ENCODE measurements at regions not wholly inside any gene's neighbourhood (a gene's known extent, or its start where the extent isn't known, plus 50 kb on each side); places are given as distances from the start of the nearest gene placed in this dataset.

- no peak for TF ChIP-seq EZH2 (IDR thresholded peaks at IDR 0.05; ENCODE audit: insufficient read depth, low read length)
- TF ChIP-seq CTCF (IDR thresholded peaks at IDR 0.05; ENCODE audit: insufficient read depth, low read depth, low read length): no peak
- Mint-ChIP-seq H3K27ac (ENCODE audit: unreplicated experiment) (no peak overlapping the region), H3K36me3 (ENCODE audit: low read depth, unreplicated experiment) (no peaks in the 10 kb centered on the region), H3K9me3 (ENCODE audit: unreplicated experiment) (no peaks in the 10 kb centered on the region), H3K4me3 (ENCODE audit: unreplicated experiment) (no peak overlapping the region), H3K27me3 (ENCODE audit: low read depth, unreplicated experiment) (peaks cover 80% of the 10 kb centered on the region), H3K4me1 (ENCODE audit: low read depth, unreplicated experiment) (no peaks in the 10 kb centered on the region)
- Histone ChIP-seq H3K27me3 (ENCODE audit: insufficient read depth, low read length) (peaks cover 7% of the 10 kb centered on the region), H3K4me3 (ENCODE audit: insufficient read depth, low read depth, low read length) (no peak overlapping the region), H4K20me1 (ENCODE audit: insufficient read depth, low read length) (no peaks in the 10 kb centered on the region), H3K79me2 (ENCODE audit: insufficient read depth, low read length) (no peaks in the 10 kb centered on the region), H3K27ac (ENCODE audit: low read depth, low read length) (no peak overlapping the region), H2AFZ (ENCODE audit: low read depth, low read length) (no peak overlapping the region), H3K36me3 (ENCODE audit: insufficient read depth, low read length) (no peaks in the 10 kb centered on the region), H3K4me1 (ENCODE audit: insufficient read depth, low read length) (no peaks in the 10 kb centered on the region), H3K9me3 (ENCODE audit: insufficient read depth, low read depth, low read length) (no peaks in the 10 kb centered on the region), H3K9ac (ENCODE audit: low read length) (no peak overlapping the region), H3K4me2 (ENCODE audit: low read length) (no peak overlapping the region)
- FAIRE-seq (no peak), DNase-seq (ENCODE audit: low read depth) (no peak)
Measured at GRCh38 chr11:115080923-115081680, 402.8 kb downstream of the NXPE2 start.

- no peak overlapping the region for H3K27ac ChIP-seq (ENCODE audit: low read depth, low read length)
- Mint-ChIP-seq H3K36me3 (ENCODE audit: low read depth, unreplicated experiment) (no peaks in the 10 kb centered on the region), H3K27ac (ENCODE audit: unreplicated experiment) (no peak overlapping the region), H3K9me3 (ENCODE audit: unreplicated experiment) (no peaks in the 10 kb centered on the region), H3K27me3 (ENCODE audit: low read depth, unreplicated experiment) (peaks cover 75% of the 10 kb centered on the region), H3K4me3 (ENCODE audit: unreplicated experiment) (no peak overlapping the region), H3K4me1 (ENCODE audit: low read depth, unreplicated experiment) (no peaks in the 10 kb centered on the region)
- no peak overlapping the region for H3K4me3 ChIP-seq (ENCODE audit: insufficient read depth, low read depth, low read length)
- no peaks in the 10 kb centered on the region for H4K20me1 ChIP-seq (ENCODE audit: insufficient read depth, low read length)
- DNase-seq (ENCODE audit: low read depth) (no peak), FAIRE-seq (no peak)
- no peaks in the 10 kb centered on the region for H3K36me3 ChIP-seq (ENCODE audit: insufficient read depth, low read length)
- peaks cover 7% of the 10 kb centered on the region for H3K27me3 ChIP-seq (ENCODE audit: insufficient read depth, low read length)
- no peak overlapping the region for H3K4me2 ChIP-seq (ENCODE audit: low read length)
- TF ChIP-seq CTCF (IDR thresholded peaks at IDR 0.05; ENCODE audit: insufficient read depth, low read depth, low read length) (no peak), EZH2 (IDR thresholded peaks at IDR 0.05; ENCODE audit: insufficient read depth, low read length) (no peak)
- no peaks in the 10 kb centered on the region for H3K4me1 ChIP-seq (ENCODE audit: insufficient read depth, low read length)
- no peaks in the 10 kb centered on the region for H3K9me3 ChIP-seq (ENCODE audit: insufficient read depth, low read depth, low read length)
- no peak overlapping the region for H3K9ac ChIP-seq (ENCODE audit: low read length)
- no peak overlapping the region for H2AFZ ChIP-seq (ENCODE audit: low read depth, low read length)
- no peaks in the 10 kb centered on the region for H3K79me2 ChIP-seq (ENCODE audit: insufficient read depth, low read length)
Measured at GRCh38 chr11:115081972-115082371, 403.6 kb downstream of the NXPE2 start.

GRCh38 chr11:115083144-115083806, 404.9 kb downstream of the NXPE2 start:
- Mint-ChIP-seq H3K4me1 (ENCODE audit: low read depth, unreplicated experiment) (no peaks in the 10 kb centered on the region), H3K36me3 (ENCODE audit: low read depth, unreplicated experiment) (no peaks in the 10 kb centered on the region), H3K27me3 (ENCODE audit: low read depth, unreplicated experiment) (peaks cover 65% of the 10 kb centered on the region), H3K9me3 (ENCODE audit: unreplicated experiment) (no peaks in the 10 kb centered on the region), H3K4me3 (ENCODE audit: unreplicated experiment) (no peak overlapping the region), H3K27ac (ENCODE audit: unreplicated experiment) (no peak overlapping the region)
- Histone ChIP-seq H3K9me3 (ENCODE audit: insufficient read depth, low read depth, low read length) (no peaks in the 10 kb centered on the region), H2AFZ (ENCODE audit: low read depth, low read length) (no peak overlapping the region), H3K27ac (ENCODE audit: low read depth, low read length) (no peak overlapping the region), H3K79me2 (ENCODE audit: insufficient read depth, low read length) (no peaks in the 10 kb centered on the region), H3K9ac (ENCODE audit: low read length) (no peak overlapping the region), H3K4me2 (ENCODE audit: low read length) (no peak overlapping the region), H3K36me3 (ENCODE audit: insufficient read depth, low read length) (no peaks in the 10 kb centered on the region), H4K20me1 (ENCODE audit: insufficient read depth, low read length) (no peaks in the 10 kb centered on the region), H3K4me1 (ENCODE audit: insufficient read depth, low read length) (no peaks in the 10 kb centered on the region), H3K4me3 (ENCODE audit: insufficient read depth, low read depth, low read length) (no peak overlapping the region), H3K27me3 (ENCODE audit: insufficient read depth, low read length) (peaks cover 3% of the 10 kb centered on the region)
- DNase-seq (ENCODE audit: low read depth) (no peak), FAIRE-seq (no peak)
- TF ChIP-seq EZH2 (IDR thresholded peaks at IDR 0.05; ENCODE audit: insufficient read depth, low read length) (no peak), CTCF (IDR thresholded peaks at IDR 0.05; ENCODE audit: insufficient read depth, low read depth, low read length) (no peak)

All from astrocyte (in vitro differentiated cells and primary cell).